ENCODE measurements at regions not wholly inside any gene's neighbourhood (a gene's known extent, or its start where the extent isn't known, plus 50 kb on each side); places are given as distances from the start of the nearest gene placed in this dataset.

GRCh38 chr6:140590641-140591040 lies 1216.2 kb upstream of the CITED2 start:
- Histone ChIP-seq H3K4me1 (ENCODE audit: control insufficient read depth in 1 of 2, insufficient read depth in 2 of 2, low read length in 2 of 2) (no peaks in the 10 kb centered on the region), H3K27ac (ENCODE audit: low read length) (no peak overlapping the region), H3K36me3 (ENCODE audit: control insufficient read depth in 1 of 2, insufficient read depth in 2 of 2, low read length in 2 of 2) (no peaks in the 10 kb centered on the region), H3K27me3 (ENCODE audit: low read depth, low read length) (no peaks in the 10 kb centered on the region), H3K4me3 (ENCODE audit: low read depth in 1 of 2, low read length in 2 of 2) (no peak overlapping the region), H3K9me3 (ENCODE audit: control insufficient read depth in 1 of 2, low read length in 2 of 2) (no peaks in the 10 kb centered on the region)

GRCh38 chr6:140586426-140587061 lies 1212.1 kb upstream of the CITED2 start:
- Histone ChIP-seq H3K4me1 (ENCODE audit: control insufficient read depth in 1 of 2, insufficient read depth in 2 of 2, low read length in 2 of 2) (no peaks in the 10 kb centered on the region), H3K4me3 (ENCODE audit: low read depth in 1 of 2, low read length in 2 of 2) (no peak overlapping the region), H3K27me3 (ENCODE audit: low read depth, low read length) (no peaks in the 10 kb centered on the region), H3K36me3 (ENCODE audit: control insufficient read depth in 1 of 2, insufficient read depth in 2 of 2, low read length in 2 of 2) (no peaks in the 10 kb centered on the region), H3K27ac (ENCODE audit: low read length) (no peak overlapping the region), H3K9me3 (ENCODE audit: control insufficient read depth in 1 of 2, low read length in 2 of 2) (no peaks in the 10 kb centered on the region)

- Histone ChIP-seq H3K36me3 (ENCODE audit: control insufficient read depth in 1 of 2, insufficient read depth in 2 of 2, low read length in 2 of 2) (no peaks in the 10 kb centered on the region), H3K27me3 (ENCODE audit: low read depth, low read length) (no peaks in the 10 kb centered on the region), H3K9me3 (ENCODE audit: control insufficient read depth in 1 of 2, low read length in 2 of 2) (no peaks in the 10 kb centered on the region), H3K27ac (ENCODE audit: low read length) (no peak overlapping the region), H3K4me1 (ENCODE audit: control insufficient read depth in 1 of 2, insufficient read depth in 2 of 2, low read length in 2 of 2) (no peaks in the 10 kb centered on the region), H3K4me3 (ENCODE audit: low read depth in 1 of 2, low read length in 2 of 2) (no peak overlapping the region)
Measured at GRCh38 chr6:140581601-140582000, 1207.2 kb upstream of the CITED2 start.

GRCh38 chr6:140579918-140580317 lies 1205.5 kb upstream of the CITED2 start:
- no peaks in the 10 kb centered on the region for H3K9me3 ChIP-seq (ENCODE audit: control insufficient read depth in 1 of 2, low read length in 2 of 2)
- H3K36me3 ChIP-seq (ENCODE audit: control insufficient read depth in 1 of 2, insufficient read depth in 2 of 2, low read length in 2 of 2), result no peaks in the 10 kb centered on the region
- no peaks in the 10 kb centered on the region for H3K4me1 ChIP-seq (ENCODE audit: control insufficient read depth in 1 of 2, insufficient read depth in 2 of 2, low read length in 2 of 2)
- no peak overlapping the region for H3K27ac ChIP-seq (ENCODE audit: low read length)
- no peak overlapping the region for H3K4me3 ChIP-seq (ENCODE audit: low read depth in 1 of 2, low read length in 2 of 2)
- H3K27me3 ChIP-seq (ENCODE audit: low read depth, low read length), result no peaks in the 10 kb centered on the region

- Histone ChIP-seq H3K27ac (ENCODE audit: low read length) (no peak overlapping the region), H3K4me1 (ENCODE audit: control insufficient read depth in 1 of 2, insufficient read depth in 2 of 2, low read length in 2 of 2) (no peaks in the 10 kb centered on the region), H3K36me3 (ENCODE audit: control insufficient read depth in 1 of 2, insufficient read depth in 2 of 2, low read length in 2 of 2) (no peaks in the 10 kb centered on the region), H3K27me3 (ENCODE audit: low read depth, low read length) (no peaks in the 10 kb centered on the region), H3K4me3 (ENCODE audit: low read depth in 1 of 2, low read length in 2 of 2) (no peak overlapping the region), H3K9me3 (ENCODE audit: control insufficient read depth in 1 of 2, low read length in 2 of 2) (no peaks in the 10 kb centered on the region)
Measured at GRCh38 chr6:140576004-140576555, 1201.6 kb upstream of the CITED2 start.

GRCh38 chr6:140572867-140573266 lies 1198.4 kb upstream of the CITED2 start:
- Histone ChIP-seq H3K9me3 (ENCODE audit: control insufficient read depth in 1 of 2, low read length in 2 of 2) (no peaks in the 10 kb centered on the region), H3K4me1 (ENCODE audit: control insufficient read depth in 1 of 2, insufficient read depth in 2 of 2, low read length in 2 of 2) (no peaks in the 10 kb centered on the region), H3K27me3 (ENCODE audit: low read depth, low read length) (no peaks in the 10 kb centered on the region), H3K27ac (ENCODE audit: low read length) (no peak overlapping the region), H3K4me3 (ENCODE audit: low read depth in 1 of 2, low read length in 2 of 2) (no peak overlapping the region), H3K36me3 (ENCODE audit: control insufficient read depth in 1 of 2, insufficient read depth in 2 of 2, low read length in 2 of 2) (no peaks in the 10 kb centered on the region)

GRCh38 chr6:140572129-140572528 lies 1197.7 kb upstream of the CITED2 start:
- H3K4me1 ChIP-seq (ENCODE audit: control insufficient read depth in 1 of 2, insufficient read depth in 2 of 2, low read length in 2 of 2), result peaks cover 2 to 4% of the 10 kb centered on the region in 2 donors
- H3K4me3 ChIP-seq (ENCODE audit: low read depth in 1 of 2, low read length in 2 of 2), result no peak overlapping the region
- H3K27me3 ChIP-seq (ENCODE audit: low read depth, low read length), result no peaks in the 10 kb centered on the region
- no peaks in the 10 kb centered on the region for H3K36me3 ChIP-seq (ENCODE audit: control insufficient read depth in 1 of 2, insufficient read depth in 2 of 2, low read length in 2 of 2)
- no peak overlapping the region for H3K27ac ChIP-seq (ENCODE audit: low read length)
- no peaks in the 10 kb centered on the region for H3K9me3 ChIP-seq (ENCODE audit: control insufficient read depth in 1 of 2, low read length in 2 of 2)

GRCh38 chr6:140571145-140571544 lies 1196.7 kb upstream of the CITED2 start:
- Histone ChIP-seq H3K27me3 (ENCODE audit: low read depth, low read length) (no peaks in the 10 kb centered on the region), H3K9me3 (ENCODE audit: control insufficient read depth in 1 of 2, low read length in 2 of 2) (no peaks in the 10 kb centered on the region), H3K4me1 (ENCODE audit: control insufficient read depth in 1 of 2, insufficient read depth in 2 of 2, low read length in 2 of 2) (peaks cover 5 to 8% of the 10 kb centered on the region in 2 donors), H3K27ac (ENCODE audit: low read length) (no peak overlapping the region), H3K4me3 (ENCODE audit: low read depth in 1 of 2, low read length in 2 of 2) (no peak overlapping the region), H3K36me3 (ENCODE audit: control insufficient read depth in 1 of 2, insufficient read depth in 2 of 2, low read length in 2 of 2) (no peaks in the 10 kb centered on the region)

- Histone ChIP-seq H3K9me3 (ENCODE audit: control insufficient read depth in 1 of 2, low read length in 2 of 2) (no peaks in the 10 kb centered on the region), H3K4me3 (ENCODE audit: low read depth in 1 of 2, low read length in 2 of 2) (no peak overlapping the region), H3K36me3 (ENCODE audit: control insufficient read depth in 1 of 2, insufficient read depth in 2 of 2, low read length in 2 of 2) (no peaks in the 10 kb centered on the region), H3K27me3 (ENCODE audit: low read depth, low read length) (no peaks in the 10 kb centered on the region), H3K27ac (ENCODE audit: low read length) (no peak overlapping the region), H3K4me1 (ENCODE audit: control insufficient read depth in 1 of 2, insufficient read depth in 2 of 2, low read length in 2 of 2) (peaks cover 5 to 8% of the 10 kb centered on the region in 2 donors)
Measured at GRCh38 chr6:140567466-140567865, 1193.0 kb upstream of the CITED2 start.

GRCh38 chr6:140566781-140567277 lies 1192.4 kb upstream of the CITED2 start:
- Histone ChIP-seq H3K9me3 (ENCODE audit: control insufficient read depth in 1 of 2, low read length in 2 of 2) (no peaks in the 10 kb centered on the region), H3K4me3 (ENCODE audit: low read depth in 1 of 2, low read length in 2 of 2) (no peak overlapping the region), H3K4me1 (ENCODE audit: control insufficient read depth in 1 of 2, insufficient read depth in 2 of 2, low read length in 2 of 2) (peaks cover 5 to 8% of the 10 kb centered on the region in 2 donors), H3K36me3 (ENCODE audit: control insufficient read depth in 1 of 2, insufficient read depth in 2 of 2, low read length in 2 of 2) (no peaks in the 10 kb centered on the region), H3K27ac (ENCODE audit: low read length) (no peak overlapping the region), H3K27me3 (ENCODE audit: low read depth, low read length) (no peaks in the 10 kb centered on the region)

GRCh38 chr6:140563728-140564127 lies 1189.3 kb upstream of the CITED2 start:
- no peak overlapping the region for H3K27ac ChIP-seq (ENCODE audit: low read length)

GRCh38 chr6:140561701-140562100 lies 1187.3 kb upstream of the CITED2 start:
- no peaks in the 10 kb centered on the region for H3K27me3 ChIP-seq (ENCODE audit: low read depth, low read length)
- H3K9me3 ChIP-seq (ENCODE audit: control insufficient read depth in 1 of 2, low read length in 2 of 2), result no peaks in the 10 kb centered on the region
- H3K4me3 ChIP-seq (ENCODE audit: low read depth in 1 of 2, low read length in 2 of 2), result no peak overlapping the region
- H3K27ac ChIP-seq (ENCODE audit: low read length), result no peak overlapping the region
- no peaks in the 10 kb centered on the region for H3K36me3 ChIP-seq (ENCODE audit: control insufficient read depth in 1 of 2, insufficient read depth in 2 of 2, low read length in 2 of 2)
- no peaks in the 10 kb centered on the region for H3K4me1 ChIP-seq (ENCODE audit: control insufficient read depth in 1 of 2, insufficient read depth in 2 of 2, low read length in 2 of 2)

More at GRCh38 chr6:140563728-140564127, 1189.3 kb upstream of the CITED2 start:
- H3K9me3 ChIP-seq (ENCODE audit: control insufficient read depth in 1 of 2, low read length in 2 of 2), result no peaks in the 10 kb centered on the region
- no peaks in the 10 kb centered on the region for H3K36me3 ChIP-seq (ENCODE audit: control insufficient read depth in 1 of 2, insufficient read depth in 2 of 2, low read length in 2 of 2)
- H3K27me3 ChIP-seq (ENCODE audit: low read depth, low read length), result no peaks in the 10 kb centered on the region
- peaks cover 5 to 8% of the 10 kb centered on the region in 2 donors for H3K4me1 ChIP-seq (ENCODE audit: control insufficient read depth in 1 of 2, insufficient read depth in 2 of 2, low read length in 2 of 2)
- no peak overlapping the region for H3K4me3 ChIP-seq (ENCODE audit: low read depth in 1 of 2, low read length in 2 of 2)
